Smooth muscle cell (in vitro differentiated cells): ENCODE measurements at regions not wholly inside any gene's neighbourhood (a gene's known extent, or its start where the extent isn't known, plus 50 kb on each side); places are given as distances from the start of the nearest gene placed in this dataset.
"Not testable (repeated sequence)": the region's sequence is repeated elsewhere in the genome, so short reads cannot be mapped to it uniquely, and the experiment has no call there.

ENCODE experiments used
- DNase-seq: peaks from one replicate; lab custom pipeline; 2025; ENCODE audit not compliant: unreplicated experiment; lab: John Stamatoyannopoulos, UW
- H2AFZ ChIP-seq: fragments of 200-600 bp; sonication (generic); 2 replicates; pipeline ENCODE4 v1.6.0; 2016; ENCODE audit warnings: antibody characterized with exemption, low read depth, mild to moderate bottlenecking
- H3F3A ChIP-seq: fragments of 200-600 bp; sonication (generic); 2 replicates; pipeline ENCODE4 v1.6.0; 2017; ENCODE audit warnings: antibody characterized with exemption, low read depth
- H3K27ac ChIP-seq: fragments of 200-600 bp; sonication (generic); 2 replicates; pipeline ENCODE4 v1.5.1; 2016; ENCODE audit warnings: low read depth, mild to moderate bottlenecking
- H3K27me3 ChIP-seq: fragments of 200-600 bp; sonication (generic); 2 replicates; pipeline ENCODE4 v1.6.1; 2016; ENCODE audit warnings: low read depth, mild to moderate bottlenecking
- H3K36me3 ChIP-seq: fragments of 200-600 bp; sonication (generic); 2 replicates; pipeline ENCODE4 v1.5.1; 2016; ENCODE audit warnings: low read depth
- H3K4me1 ChIP-seq: fragments of 200-600 bp; sonication (generic); 2 replicates; pipeline ENCODE4 v1.5.1; 2016; ENCODE audit warnings: low read depth
- H3K4me2 ChIP-seq: fragments of 200-600 bp; sonication (generic); 2 replicates; pipeline ENCODE4 v1.6.0; 2016; ENCODE audit warnings: mild to moderate bottlenecking
- H3K4me3 ChIP-seq: fragments of 200-600 bp; sonication (generic); 2 replicates; pipeline ENCODE4 v1.5.1; 2016; ENCODE audit warnings: mild to moderate bottlenecking
- H3K79me2 ChIP-seq: fragments of 200-600 bp; sonication (generic); 2 replicates; pipeline ENCODE4 v1.6.0; 2016; ENCODE audit warnings: low read depth, mild to moderate bottlenecking
- H3K9ac ChIP-seq: fragments of 200-600 bp; sonication (generic); 2 replicates; pipeline ENCODE4 v1.6.0; 2016; ENCODE audit warnings: low read depth
- H3K9me3 ChIP-seq: fragments of 200-600 bp; sonication (generic); replicated peaks from 2 replicates; pipeline ENCODE4 v1.5.1; 2016; ENCODE audit warnings: low read depth
- H4K20me1 ChIP-seq: fragments of 200-600 bp; sonication (generic); 2 replicates; pipeline ENCODE4 v1.6.0; 2016; ENCODE audit warnings: low read depth
- WGBS: methylation state at CpG from one replicate; pipeline ENCODE4 v1.1.7; 2016; ENCODE audit warnings: low lambda C conversion rate; 5-methylcytosine and 5-hydroxymethylcytosine counted together
- TF ChIP-seq, protein P1 (sequence below): fragments of 200-600 bp; sonication (generic); IDR thresholded peaks from 2 replicates; pipeline ENCODE4 v1.5.1; 2017; ENCODE audit warnings: borderline replicate concordance, mild to moderate bottlenecking, antibody characterized with exemption; ENCODE audit not compliant: insufficient read depth, poor library complexity, severe bottlenecking

DNA sequence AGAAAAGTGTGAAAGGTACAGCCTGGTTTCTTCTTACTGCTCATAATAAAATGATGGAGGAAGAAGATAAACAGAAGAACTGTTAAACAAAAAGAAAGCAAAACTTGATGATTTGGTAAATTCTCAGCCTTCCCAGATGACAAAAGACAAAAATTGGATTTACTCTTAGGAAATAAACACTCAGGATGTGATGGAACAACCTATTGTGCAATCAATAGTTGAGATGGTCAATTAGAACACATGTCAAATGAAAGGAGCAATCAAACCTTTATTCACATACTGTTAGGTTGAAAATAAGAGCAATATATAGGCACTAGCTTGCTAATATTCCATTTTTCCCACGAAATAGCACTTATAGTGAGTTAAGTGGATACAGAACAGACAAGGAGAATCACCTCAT is 1174.0 kb upstream of the SLC39A10 start:
- Histone ChIP-seq H3K36me3 (no peaks in the 10 kb centered on the region), H4K20me1 (no peaks in the 10 kb centered on the region), H3K4me3 (no peak overlapping the region), H3K9me3 (no peaks in the 10 kb centered on the region), H3F3A (no peaks in the 10 kb centered on the region), H3K9ac (no peak overlapping the region), H3K27me3 (no peaks in the 10 kb centered on the region), H3K27ac (no peak overlapping the region), H3K4me1 (no peaks in the 10 kb centered on the region), H3K4me2 (no peak overlapping the region), H2AFZ (no peak overlapping the region), H3K79me2 (no peaks in the 10 kb centered on the region)
- TF ChIP-seq, protein P1, sequence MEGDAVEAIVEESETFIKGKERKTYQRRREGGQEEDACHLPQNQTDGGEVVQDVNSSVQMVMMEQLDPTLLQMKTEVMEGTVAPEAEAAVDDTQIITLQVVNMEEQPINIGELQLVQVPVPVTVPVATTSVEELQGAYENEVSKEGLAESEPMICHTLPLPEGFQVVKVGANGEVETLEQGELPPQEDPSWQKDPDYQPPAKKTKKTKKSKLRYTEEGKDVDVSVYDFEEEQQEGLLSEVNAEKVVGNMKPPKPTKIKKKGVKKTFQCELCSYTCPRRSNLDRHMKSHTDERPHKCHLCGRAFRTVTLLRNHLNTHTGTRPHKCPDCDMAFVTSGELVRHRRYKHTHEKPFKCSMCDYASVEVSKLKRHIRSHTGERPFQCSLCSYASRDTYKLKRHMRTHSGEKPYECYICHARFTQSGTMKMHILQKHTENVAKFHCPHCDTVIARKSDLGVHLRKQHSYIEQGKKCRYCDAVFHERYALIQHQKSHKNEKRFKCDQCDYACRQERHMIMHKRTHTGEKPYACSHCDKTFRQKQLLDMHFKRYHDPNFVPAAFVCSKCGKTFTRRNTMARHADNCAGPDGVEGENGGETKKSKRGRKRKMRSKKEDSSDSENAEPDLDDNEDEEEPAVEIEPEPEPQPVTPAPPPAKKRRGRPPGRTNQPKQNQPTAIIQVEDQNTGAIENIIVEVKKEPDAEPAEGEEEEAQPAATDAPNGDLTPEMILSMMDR = no peak
- DNase-seq = no peak
- 51% methylated on average over 1 of the region's 1 CpG for WGBS

DNA sequence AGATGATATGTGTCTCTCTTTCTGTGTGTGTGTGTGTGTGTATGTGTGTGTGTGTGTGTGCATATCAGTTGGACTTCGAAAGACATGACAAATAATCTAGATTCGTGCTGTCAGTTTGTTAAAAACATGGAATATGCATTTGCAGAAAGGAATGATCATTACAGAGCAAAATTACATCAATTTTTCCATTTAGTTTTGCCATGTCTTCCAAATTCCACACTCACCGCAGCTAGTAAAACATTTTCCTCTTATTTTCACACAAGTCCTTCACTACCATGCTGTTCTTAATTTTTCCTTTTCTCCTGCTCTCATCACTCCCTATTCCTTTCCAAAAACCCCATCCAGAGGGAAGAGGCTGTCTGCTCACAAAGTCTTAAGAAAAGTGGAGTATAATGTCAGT is 1191.4 kb upstream of the SLC39A10 start:
- no peaks in the 10 kb centered on the region for H3K36me3 ChIP-seq
- DNase-seq = no peak
- no peaks in the 10 kb centered on the region for H4K20me1 ChIP-seq
- 91% methylated on average over 3 of the region's 3 CpGs for WGBS
- H3K9me3 ChIP-seq = no peaks in the 10 kb centered on the region
- H3K79me2 ChIP-seq = no peaks in the 10 kb centered on the region
- no peak overlapping the region for H3K9ac ChIP-seq
- no peak overlapping the region for H2AFZ ChIP-seq
- H3K27ac ChIP-seq = no peak overlapping the region
- TF ChIP-seq, protein P1 = no peak
- H3K4me2 ChIP-seq = no peak overlapping the region
- no peak overlapping the region for H3K4me3 ChIP-seq
- H3F3A ChIP-seq = no peaks in the 10 kb centered on the region
- H3K4me1 ChIP-seq = no peaks in the 10 kb centered on the region
- no peaks in the 10 kb centered on the region for H3K27me3 ChIP-seq

DNA sequence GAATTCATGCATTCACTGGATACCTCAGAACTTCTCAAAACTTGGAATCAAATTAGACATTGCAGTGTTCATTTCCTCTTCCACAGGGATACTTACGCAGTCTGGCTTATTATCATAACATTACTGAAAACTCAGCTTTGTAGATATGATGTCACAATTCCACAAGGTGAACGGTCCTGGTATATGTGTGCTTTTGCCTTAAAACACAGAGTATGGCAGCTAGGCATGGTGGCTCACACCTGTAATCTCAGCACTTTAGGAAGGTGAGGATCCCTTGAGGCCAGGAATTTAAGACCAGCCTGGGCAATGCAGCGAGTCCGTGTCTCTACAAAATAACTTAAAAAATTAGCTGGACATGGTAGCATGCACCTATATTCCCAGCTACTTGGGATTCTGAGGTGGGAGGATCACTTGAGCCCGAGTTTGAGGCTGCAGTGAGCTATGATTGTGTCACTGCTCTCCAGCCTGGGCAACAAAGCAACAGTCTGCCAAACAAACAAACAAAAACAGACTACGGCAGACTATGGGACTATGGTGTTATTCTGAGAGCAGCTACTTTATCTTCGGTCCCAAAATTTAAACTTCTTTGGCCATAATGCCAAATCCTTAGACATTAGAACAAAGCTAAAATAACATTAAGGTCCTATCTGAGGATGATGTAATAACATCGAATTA is 1191.9 kb upstream of the SLC39A10 start:
- Histone ChIP-seq H3K4me3 (no peak overlapping the region), H4K20me1 (no peaks in the 10 kb centered on the region), H3F3A (no peaks in the 10 kb centered on the region), H3K79me2 (no peaks in the 10 kb centered on the region), H3K9ac (no peak overlapping the region), H3K27ac (no peak overlapping the region), H3K4me1 (no peaks in the 10 kb centered on the region), H2AFZ (peak overlapping the region; percentile 69), H3K4me2 (no peak overlapping the region), H3K36me3 (no peaks in the 10 kb centered on the region), H3K9me3 (no peaks in the 10 kb centered on the region), H3K27me3 (no peaks in the 10 kb centered on the region)
- TF ChIP-seq, protein P1 = no peak
- no peak for DNase-seq
- 73% methylated on average over 8 of the region's 8 CpGs for WGBS

DNA sequence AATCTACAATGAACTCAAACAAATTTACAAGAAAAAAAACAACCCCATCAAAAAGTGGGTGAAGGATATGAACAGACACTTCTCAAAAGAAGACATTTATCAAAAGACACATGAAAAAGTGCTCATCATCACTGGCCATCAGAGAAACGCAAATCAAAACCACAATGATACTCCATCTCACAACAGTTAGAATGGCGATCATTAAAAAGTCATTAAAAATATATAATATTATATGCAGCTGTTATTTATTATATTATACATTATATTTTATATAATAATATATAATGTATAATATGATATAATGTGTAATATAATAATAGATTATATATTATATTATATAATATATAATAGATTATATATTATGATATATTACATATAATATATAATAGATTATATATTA is 1194.1 kb upstream of the SLC39A10 start:
- WGBS = 50% methylated on average over 2 of the region's 2 CpGs
- not testable (repeated sequence) for H3K4me3 ChIP-seq, H3K27ac ChIP-seq, H3K9me3 ChIP-seq, DNase-seq, H3K27me3 ChIP-seq, H4K20me1 ChIP-seq, H3K9ac ChIP-seq, H3K79me2 ChIP-seq, H3K36me3 ChIP-seq, H2AFZ ChIP-seq, H3F3A ChIP-seq, H3K4me1 ChIP-seq, H3K4me2 ChIP-seq
